ENCODE measurements at regions not wholly inside any gene's neighbourhood (a gene's known extent, or its start where the extent isn't known, plus 50 kb on each side); places are given as distances from the start of the nearest gene placed in this dataset.

DNA sequence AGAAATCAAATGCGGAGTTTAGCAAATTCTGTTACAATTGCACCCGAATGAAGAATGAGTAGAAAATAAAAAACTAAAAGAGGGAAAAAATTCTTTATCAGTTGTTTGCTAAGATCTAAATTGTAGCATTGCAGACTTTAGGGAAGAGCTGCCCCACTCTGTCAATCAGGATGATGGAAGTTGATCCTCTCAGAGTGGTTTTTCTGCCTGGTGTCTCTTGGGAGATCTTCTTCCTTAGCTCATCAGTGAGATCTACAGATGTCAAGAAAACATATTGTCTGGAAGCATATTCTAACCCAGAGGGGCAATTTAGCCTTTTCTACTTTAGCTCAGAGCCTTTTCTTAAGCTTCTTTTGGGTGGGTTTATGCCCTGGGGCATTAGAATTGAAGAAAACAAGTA, 223.2 kb upstream of the PCDH17 start (continued):
- TF ChIP-seq, protein P1, sequence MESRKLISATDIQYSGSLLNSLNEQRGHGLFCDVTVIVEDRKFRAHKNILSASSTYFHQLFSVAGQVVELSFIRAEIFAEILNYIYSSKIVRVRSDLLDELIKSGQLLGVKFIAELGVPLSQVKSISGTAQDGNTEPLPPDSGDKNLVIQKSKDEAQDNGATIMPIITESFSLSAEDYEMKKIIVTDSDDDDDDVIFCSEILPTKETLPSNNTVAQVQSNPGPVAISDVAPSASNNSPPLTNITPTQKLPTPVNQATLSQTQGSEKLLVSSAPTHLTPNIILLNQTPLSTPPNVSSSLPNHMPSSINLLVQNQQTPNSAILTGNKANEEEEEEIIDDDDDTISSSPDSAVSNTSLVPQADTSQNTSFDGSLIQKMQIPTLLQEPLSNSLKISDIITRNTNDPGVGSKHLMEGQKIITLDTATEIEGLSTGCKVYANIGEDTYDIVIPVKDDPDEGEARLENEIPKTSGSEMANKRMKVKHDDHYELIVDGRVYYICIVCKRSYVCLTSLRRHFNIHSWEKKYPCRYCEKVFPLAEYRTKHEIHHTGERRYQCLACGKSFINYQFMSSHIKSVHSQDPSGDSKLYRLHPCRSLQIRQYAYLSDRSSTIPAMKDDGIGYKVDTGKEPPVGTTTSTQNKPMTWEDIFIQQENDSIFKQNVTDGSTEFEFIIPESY (IDR thresholded peaks at IDR 0.05; ENCODE audit: extremely low read depth, insufficient replicate concordance, low read length), result no peak
- no peak for TF ChIP-seq FOSL1 (IDR thresholded peaks at IDR 0.05; ENCODE audit: low read depth)
- TF ChIP-seq, protein P2, sequence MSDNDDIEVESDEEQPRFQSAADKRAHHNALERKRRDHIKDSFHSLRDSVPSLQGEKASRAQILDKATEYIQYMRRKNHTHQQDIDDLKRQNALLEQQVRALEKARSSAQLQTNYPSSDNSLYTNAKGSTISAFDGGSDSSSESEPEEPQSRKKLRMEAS (IDR thresholded peaks at IDR 0.05), result no peak
- no peak for TF ChIP-seq CEBPB (IDR thresholded peaks at IDR 0.05; ENCODE audit: low read depth)
- TF ChIP-seq EZH2 (IDR thresholded peaks at IDR 0.05), result no peak
- no peak for TF ChIP-seq EZH2phosphoT487 (IDR thresholded peaks at IDR 0.05; ENCODE audit: borderline replicate concordance)

DNA sequence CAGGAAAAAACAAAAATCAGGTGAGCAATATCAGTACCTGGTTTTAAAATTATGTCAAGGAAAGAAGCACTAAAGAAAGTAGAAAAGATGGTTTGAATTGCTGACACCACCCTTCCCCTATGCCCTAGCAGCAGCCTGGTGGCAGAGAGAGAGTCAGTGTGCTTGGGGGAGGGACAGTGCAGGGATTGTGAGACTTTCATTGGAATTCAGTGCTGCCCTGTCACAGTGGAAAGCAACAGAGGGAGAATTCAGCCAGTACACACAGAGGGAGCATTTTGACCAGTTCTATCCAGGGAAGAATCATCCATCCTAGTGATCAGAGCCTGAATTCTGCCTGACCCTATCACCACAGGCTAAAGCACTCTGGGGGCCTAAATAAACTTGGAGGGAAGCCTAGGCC, 222.4 kb upstream of the PCDH17 start:
- H3K9me2 ChIP-seq (ENCODE audit: insufficient read depth), result no peaks in the 10 kb centered on the region
- no peak overlapping the region for H3K9ac ChIP-seq (ENCODE audit: low read length)
- no TSS peak for BruUV-seq (replicated peaks)
- ChIA-PET RAD21 (ENCODE audit: low non-redundant PET in 1 of 2, low total read pairs in 2 of 2, uncharacterized antibody in 2 of 2, unreplicated experiment in 2 of 2) (no interaction called here), CTCF (no interaction called here), POLR2A (no interaction called here)
- H3K9me3 ChIP-seq (ENCODE audit: control insufficient read depth in 1 of 2, insufficient read depth in 1 of 2, low read depth in 1 of 2, low read length in 2 of 2), result peaks cover 8 to 34% of the 10 kb centered on the region in 2 experiments; a peak in 3 of 4 replicates
- H3K4me1 ChIP-seq (ENCODE audit: control insufficient read depth in 1 of 2, insufficient read depth in 2 of 2, low read length in 2 of 2), result no peaks in the 10 kb centered on the region
- H3K27ac ChIP-seq (ENCODE audit: low read depth, low read length), result no peak overlapping the region
- ATAC-seq (no peak), DNase-seq (ENCODE audit: low read depth, low spot score) (no peak)
- H3K36me3 ChIP-seq (ENCODE audit: control insufficient read depth in 1 of 2, insufficient read depth in 2 of 2, low read length in 2 of 2), result no peaks in the 10 kb centered on the region
- no peaks in the 10 kb centered on the region for H3K27me3 ChIP-seq (ENCODE audit: insufficient read depth, low read length)
- no peak overlapping the region for H3K4me2 ChIP-seq (ENCODE audit: low read length)
- H4K20me1 ChIP-seq (ENCODE audit: insufficient read depth), result no peaks in the 10 kb centered on the region
- no peaks in the 10 kb centered on the region for H3K79me2 ChIP-seq (ENCODE audit: insufficient read depth, low read length)
- TF ChIP-seq EZH2phosphoT487 (IDR thresholded peaks at IDR 0.05; ENCODE audit: borderline replicate concordance) (no peak), ZNF274 (IDR thresholded peaks at IDR 0.05; ENCODE audit: low read depth, low read length) (no peak), POLR2AphosphoS5 (IDR thresholded peaks at IDR 0.05; ENCODE audit: low read depth, low read length) (no peak), SP1 (IDR thresholded peaks at IDR 0.05; ENCODE audit: low read depth) (no peak), TCF7L2 (IDR thresholded peaks at IDR 0.05; ENCODE audit: borderline replicate concordance, extremely low read depth, insufficient read depth, insufficient read length) (no peak), EZH2 (IDR thresholded peaks at IDR 0.05) (no peak), JUND (IDR thresholded peaks at IDR 0.05) (no peak), ZFX (IDR thresholded peaks at IDR 0.05) (no peak), FOSL1 (IDR thresholded peaks at IDR 0.05; ENCODE audit: low read depth) (no peak), POLR2A (IDR thresholded peaks at IDR 0.05; ENCODE audit: borderline replicate concordance, extremely low read depth, insufficient read depth, insufficient read length) (no peak), YY1 (IDR thresholded peaks at IDR 0.05; ENCODE audit: extremely low read depth, insufficient replicate concordance, low read depth, low read length) (no peak), ELF1 (IDR thresholded peaks at IDR 0.05; ENCODE audit: borderline replicate concordance, low read depth) (no peak), CBX3 (IDR thresholded peaks at IDR 0.05; ENCODE audit: low read depth) (no peak), EGR1 (IDR thresholded peaks at IDR 0.05; ENCODE audit: low read depth) (no peak), RAD21 (IDR thresholded peaks at IDR 0.05; ENCODE audit: low read depth) (no peak), CEBPB (IDR thresholded peaks at IDR 0.05; ENCODE audit: low read depth) (no peak), SIN3A (IDR thresholded peaks at IDR 0.05; ENCODE audit: low read depth) (no peak)
- TF ChIP-seq, protein P1 (IDR thresholded peaks at IDR 0.05; ENCODE audit: extremely low read depth, insufficient replicate concordance, low read length), result no peak
- TF ChIP-seq, protein P2 (IDR thresholded peaks at IDR 0.05), result no peak
- intact Hi-C loops (cut with micrococcal nuclease), result no loop called here
- H2AFZ ChIP-seq (ENCODE audit: low read depth, low read length, poor library complexity, severe bottlenecking), result no peak overlapping the region
- no peak overlapping the region for H3K4me3 ChIP-seq (replicated peaks in 1 of 2; ENCODE audit: low read depth in 1 of 2, low read length in 2 of 2)
